T-helper 22 cell (primary cell): ENCODE measurements at regions not wholly inside any gene's neighbourhood (a gene's known extent, or its start where the extent isn't known, plus 50 kb on each side); places are given as distances from the start of the nearest gene placed in this dataset.
"Not testable (repeated sequence)": the region's sequence is repeated elsewhere in the genome, so short reads cannot be mapped to it uniquely, and the experiment has no call there.

Source experiments
- DNase-seq: peaks from one replicate; pipeline ENCODE4 v3.0.0-alpha.2; 2020; ENCODE audit warnings: low read depth

DNA sequence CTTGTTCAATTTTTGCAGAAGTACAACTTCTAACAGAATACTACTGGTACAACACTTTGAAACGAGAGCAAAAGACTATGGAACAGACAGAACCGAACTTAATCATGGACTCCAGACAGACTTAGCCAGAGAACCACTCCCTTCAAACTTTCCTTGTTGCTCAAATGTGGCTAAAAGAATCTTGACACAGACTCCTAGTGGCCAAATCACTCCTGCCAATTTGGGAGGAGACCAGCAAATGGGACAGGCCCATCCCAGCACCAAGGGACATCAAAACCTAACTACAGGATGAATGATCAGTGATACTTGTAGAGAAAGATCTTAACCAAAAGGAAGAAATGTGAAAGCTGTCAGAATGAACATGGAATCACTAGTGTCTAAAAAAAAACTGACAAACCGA lies 154.0 kb downstream of the MATN1 start:
- DNase-seq, result no peak

DNA sequence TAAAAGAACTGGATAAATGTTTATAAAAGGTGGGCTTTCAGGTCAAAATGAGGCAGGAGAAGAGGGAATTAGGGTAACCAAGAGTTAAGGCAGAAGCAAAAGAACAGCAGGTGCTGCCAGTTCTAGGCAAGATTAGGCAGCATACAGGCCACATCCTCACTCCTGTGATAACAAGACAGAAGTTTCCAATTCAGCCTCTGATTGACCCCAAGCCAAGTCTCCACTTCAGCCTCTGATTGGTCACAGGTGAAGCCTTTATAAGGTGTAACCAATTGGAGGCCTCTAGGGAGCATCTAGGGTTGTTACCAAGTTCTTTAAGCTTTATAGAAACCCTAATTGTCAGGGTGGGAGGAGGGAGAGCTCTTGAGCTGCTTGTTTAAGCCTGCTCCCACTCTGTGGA lies 160.8 kb downstream of the MATN1 start:
- DNase-seq, result no peak

DNA sequence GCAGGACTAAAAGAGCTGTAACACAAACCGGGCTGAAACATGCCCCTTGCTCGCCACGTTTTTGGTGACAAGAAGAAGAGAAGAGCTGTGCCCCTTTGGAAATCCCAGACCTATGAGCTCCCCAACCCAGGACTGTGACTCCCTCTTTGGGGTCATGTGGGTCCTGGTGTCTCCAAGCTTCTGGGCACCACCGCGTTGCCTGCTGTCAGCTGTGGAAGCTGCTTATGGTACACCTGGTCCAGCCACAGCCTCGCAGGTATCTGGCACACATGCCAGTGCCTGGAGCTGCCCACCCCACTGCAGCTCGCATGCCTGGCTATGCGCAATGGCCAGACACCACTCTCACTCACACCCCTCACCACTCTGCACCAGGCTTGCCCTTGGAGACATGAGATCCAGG lies 171.8 kb downstream of the MATN1 start:
- no peak for DNase-seq

DNA sequence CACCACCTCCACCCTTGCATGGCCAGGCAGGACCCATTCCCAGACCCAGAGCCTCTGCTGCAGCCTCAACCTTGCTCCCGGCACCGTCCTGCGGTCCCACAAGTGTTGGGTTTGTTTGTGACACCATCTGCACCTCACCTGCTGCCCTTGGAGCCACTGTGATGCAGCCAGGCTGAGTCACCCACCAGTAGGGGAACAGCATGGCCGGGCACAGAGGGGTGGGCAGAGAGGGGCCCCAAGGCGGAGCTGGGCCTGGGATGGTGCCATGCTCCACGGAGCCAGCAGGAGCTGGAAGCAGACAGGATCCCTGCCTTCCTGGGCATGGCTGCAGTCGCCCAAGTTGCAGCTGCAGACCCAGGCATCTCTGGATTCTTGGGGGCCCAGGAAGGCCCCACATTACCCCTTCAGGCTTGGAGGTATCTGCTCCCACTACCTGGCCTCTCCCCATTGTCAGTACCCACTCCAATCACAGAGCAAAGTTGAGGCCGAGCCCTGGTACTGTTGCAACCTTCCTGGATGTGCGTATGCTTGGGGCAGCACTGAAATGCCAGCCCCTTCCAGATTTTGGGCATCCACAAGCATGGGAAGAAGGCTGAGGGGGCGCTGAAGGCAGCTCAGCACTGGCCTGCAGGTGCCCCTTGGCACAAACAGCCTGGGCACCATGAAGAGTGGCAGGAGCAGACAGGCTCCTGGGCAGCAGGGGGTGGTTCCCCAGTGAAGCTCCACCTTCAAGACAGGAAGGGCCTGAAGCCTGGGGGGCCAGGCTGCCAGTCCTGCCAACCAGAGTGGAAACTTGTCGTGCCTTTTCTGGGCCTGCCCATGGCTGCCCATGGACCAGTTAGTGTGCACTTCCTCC lies 172.8 kb downstream of the MATN1 start:
- no peak for DNase-seq

DNA sequence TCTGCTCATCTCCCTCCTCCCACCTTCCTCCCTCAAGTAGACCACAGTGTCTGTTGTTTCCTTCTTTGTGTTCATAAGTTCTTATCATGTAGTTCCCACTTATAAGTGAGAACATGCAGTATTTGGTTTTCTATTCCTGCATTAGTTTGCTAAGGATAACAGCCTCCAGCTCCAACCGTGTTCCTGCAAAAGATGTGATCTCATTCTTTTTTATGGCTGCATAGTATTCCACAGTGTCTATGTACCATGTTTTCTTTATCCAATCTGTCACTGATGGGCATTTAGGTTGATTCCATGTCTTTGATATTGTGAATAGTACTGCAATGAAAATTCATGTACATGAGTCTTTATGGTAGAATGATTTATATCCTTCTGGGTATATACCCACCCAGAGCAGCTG lies 173.5 kb downstream of the MATN1 start:
- not testable (repeated sequence) for DNase-seq

DNA sequence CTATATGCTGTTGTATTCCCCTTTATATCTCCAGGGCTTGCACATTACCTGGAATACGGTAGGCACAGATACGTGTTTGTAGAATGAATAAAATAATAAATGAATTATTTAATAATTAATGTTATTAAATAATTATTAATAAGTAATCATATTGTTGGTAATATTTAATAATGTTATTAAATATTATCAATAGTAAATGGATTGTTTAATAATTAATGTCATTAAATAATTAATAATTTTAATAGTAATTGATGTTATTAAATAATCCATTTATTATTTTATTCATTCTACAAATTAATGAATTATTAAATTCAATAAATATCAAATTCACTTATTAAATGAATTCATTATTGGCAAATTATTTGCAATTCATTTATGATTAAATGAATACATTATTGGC lies 175.1 kb downstream of the MATN1 start:
- DNase-seq, result no peak

DNA sequence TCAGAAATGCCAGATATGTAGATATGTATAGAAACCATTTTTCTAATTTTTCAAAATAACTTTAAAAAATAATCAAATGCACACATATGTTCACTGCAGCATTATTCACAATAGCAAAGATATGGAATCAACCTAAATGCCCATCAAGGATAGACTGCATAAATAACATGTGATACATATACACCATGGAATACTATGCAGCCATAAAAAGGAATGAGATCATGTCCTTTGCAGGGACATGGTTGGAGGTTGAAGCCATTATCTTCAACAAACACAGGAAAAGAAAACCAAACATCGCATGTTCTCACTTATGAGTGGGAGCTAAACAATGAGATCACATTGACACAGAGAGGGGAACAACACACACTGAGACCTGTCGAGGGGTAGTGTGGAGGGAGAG lies 176.1 kb downstream of the MATN1 start:
- DNase-seq, result not testable (repeated sequence)

DNA sequence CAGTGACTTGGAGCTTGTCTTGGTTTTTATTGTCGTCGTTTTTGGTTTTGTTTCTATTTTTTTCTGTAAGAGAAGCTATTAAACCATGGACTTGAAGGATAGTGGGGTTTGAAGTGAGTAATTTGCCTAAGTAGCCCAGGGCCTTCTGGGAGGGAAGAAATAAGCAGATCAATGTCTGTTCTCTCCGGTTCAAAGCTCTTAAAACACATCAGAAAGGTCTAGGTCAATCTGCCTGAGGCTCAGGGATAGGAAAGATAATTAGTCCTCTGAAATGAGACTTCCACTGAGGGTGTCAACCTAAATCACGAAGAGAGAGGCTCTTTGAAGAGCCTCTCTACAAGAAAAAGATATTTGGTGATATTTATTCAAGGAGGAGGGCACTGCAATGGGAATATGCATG lies 178.0 kb downstream of the MATN1 start:
- DNase-seq, result no peak

DNA sequence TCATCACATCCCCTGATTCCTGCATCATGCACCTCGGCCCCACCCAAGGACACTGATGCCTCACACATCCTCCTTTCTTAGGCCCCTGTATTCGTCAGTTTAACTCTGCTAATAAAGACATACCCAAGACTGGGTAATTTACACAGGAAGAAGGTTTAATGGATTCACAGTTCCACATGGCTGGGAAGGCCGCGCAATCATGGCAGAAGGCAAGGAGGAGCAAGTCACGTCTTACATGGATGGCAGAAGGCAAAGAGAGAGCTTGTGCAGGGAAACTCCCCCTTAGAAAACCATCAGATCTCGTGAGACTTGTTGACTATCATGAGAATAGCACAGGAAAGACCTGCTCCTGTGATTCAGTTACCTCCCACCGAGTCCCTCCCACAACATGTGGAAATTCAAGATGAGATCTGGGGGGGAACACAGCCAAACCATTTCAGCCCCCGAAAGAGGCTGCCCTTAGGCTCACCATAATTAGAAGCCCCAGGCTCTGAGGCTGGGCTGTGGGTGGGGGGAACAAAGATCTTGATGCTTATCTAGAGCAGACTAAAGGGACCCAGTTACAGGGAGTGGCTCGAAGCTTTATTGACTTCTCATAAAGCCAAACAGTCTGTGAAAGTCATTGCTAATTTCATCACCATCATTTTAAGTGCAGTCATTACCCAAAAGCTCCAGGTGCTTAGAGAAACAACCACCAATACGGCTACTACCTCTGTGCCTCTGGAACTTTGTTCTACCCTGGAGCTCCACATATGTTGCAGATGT lies 181.5 kb downstream of the MATN1 start:
- DNase-seq, result no peak

DNA sequence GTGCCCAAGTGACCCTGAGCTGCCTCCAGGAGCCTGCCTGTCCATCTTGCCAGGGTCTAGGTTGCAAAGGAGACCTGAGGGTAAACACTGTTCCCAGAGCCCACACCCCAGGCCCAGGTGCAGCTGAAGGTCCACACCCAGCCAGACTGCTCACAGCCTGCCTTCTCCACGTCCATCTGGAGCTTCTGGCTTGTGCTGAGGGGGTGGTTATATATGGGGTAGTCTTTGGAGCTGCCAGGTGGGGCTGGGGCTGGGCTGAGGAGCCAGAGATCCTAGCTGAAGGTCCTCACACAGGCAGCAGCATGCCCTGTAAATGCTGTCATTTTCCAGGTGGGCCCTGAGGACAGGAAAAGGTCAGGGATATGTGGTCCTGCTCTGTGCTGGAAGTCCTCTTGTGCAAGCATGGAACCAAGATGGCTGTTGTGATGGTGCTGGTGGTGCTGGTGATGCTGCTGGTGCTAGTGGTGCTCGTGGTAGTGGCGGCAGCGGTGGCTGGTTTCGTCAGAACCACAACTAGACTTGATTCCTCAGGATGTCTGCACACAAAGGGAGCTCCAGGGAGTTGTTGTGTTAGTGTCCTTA lies 182.7 kb downstream of the MATN1 start:
- no peak for DNase-seq

DNA sequence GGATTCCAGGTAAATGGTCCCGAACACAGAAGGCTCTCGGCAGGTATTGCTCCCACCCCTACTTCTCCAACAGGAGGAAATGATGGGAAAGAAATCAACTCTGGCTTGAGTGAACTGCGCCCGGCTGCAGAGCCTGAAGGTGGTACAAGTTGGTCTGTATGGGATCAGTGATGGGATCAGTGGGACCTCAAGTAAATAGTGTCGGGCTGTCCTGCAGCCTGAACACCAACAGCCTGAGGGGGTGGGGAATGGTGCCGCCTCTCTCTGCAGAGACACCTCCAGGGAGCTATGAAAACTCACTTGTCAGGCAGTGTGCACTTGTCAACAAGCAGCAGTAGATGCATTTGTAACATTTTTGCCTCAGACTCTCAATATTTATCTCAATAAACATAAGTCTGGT lies 183.5 kb downstream of the MATN1 start:
- DNase-seq, result no peak

DNA sequence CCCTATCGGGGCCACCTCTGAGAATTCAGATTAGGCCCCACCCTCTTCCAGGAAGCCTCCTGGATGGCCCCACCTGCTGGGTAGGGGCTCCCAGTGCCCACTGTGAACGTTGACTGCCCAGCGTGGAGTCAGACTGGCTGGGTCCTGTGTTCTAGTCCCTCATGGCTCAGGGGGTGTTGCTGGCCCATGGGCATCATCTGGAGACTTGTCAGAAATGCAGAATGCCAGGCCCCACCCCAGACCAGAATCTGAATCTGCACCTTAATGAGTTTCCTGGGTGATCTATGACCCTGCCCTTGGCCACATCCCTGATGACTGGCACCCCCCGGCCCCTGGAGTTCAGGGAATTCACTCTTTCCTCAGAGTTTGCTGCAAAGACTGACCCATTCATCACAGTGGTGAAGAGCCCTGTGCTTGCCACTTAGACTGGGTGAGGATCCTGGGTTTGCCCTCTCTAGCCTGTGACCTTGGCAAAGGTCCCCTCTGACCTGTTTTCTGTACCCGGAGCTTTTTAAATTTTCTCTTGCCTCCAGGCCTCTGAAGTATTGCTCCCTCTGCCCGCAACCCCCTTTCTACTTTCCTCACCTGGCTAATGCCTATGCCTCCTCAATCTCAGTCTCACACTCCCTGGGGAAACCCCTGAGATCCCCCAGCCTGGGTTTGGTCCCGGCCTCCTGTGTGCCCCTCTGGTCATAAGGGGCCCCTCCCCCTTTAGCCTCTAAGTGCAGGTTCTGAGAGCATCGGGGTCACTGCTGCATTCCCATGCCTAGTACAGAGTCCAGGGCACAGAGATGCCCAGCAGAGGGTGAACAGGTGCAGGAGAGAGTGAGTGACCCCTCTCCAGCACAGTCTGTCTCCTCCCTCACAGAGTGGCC lies 184.2 kb downstream of the MATN1 start:
- no peak for DNase-seq

DNA sequence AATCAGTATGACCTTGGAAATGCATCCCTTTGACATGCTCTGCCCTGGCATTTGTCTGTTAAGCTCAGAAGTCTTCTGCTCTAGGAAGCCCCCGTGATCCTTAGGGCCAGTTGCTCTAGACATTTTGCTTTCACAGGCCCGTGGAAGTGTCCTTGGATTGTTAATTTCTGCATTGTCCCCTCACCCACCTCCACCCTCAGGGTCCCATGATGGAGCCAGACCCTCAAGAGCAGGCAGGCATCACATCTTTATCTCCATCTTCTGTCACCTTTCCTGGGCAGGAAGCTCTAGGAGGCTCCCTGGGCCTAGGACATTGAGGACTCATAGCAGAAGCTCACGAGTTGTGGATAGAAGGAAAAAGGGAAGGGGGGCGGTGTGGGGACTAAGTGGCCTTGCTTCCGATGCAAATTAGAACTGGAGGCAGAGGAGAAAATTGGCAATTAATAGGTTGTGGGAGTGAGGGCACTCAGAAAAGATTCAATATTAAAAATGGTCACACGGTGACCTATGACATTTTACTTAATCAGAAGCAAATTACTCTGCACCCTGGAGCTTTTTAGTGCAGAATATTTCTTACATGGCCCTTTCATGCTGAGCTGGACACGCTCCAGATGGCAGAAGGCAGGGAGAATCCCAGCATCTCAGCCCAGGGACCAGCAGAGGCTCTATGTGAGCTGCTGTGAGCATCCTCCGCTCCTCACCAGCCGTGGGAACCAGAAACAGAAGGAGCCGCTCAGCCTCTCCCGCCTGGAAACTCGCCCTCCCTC lies 185.0 kb downstream of the MATN1 start:
- DNase-seq, result no peak

DNA sequence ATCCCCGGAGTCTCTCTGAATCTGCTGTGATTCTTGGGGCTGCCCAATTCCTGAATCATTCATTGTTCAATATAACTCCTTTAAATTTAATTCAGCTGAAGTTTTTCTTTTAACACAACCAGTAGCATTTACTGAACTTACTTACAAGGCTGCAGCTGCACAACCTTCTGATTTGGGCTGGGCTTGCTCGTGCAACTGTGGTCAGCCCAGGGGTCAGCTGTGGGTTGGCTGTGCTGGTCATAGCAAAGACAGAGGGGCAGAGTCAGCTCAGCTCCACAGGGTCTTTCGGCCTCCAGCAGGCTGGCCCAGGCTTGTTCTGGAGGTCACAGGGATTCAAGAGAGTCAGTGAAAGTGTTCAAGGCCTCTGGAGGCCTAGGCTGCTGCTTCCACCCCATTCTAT lies 186.1 kb downstream of the MATN1 start:
- no peak for DNase-seq

DNA sequence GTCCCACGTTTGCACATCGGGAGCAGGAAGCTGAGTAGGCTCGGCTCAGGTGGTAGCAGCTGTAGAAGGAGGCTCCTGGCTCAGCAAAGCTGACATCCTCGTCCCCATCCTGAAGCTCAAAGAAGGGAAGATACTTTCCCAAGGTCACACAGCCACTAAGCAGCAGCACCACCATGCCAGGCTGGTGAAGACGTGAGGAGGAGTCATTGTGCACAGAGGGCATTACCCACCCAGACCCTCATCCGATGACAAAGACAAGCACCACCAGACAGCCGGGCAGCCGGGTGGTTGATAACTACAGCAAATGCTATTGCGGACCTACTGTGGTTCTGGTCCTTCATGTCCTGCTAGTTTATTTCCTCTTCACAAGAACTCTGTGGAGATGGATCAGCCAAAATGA lies 186.9 kb downstream of the MATN1 start:
- no peak for DNase-seq

DNA sequence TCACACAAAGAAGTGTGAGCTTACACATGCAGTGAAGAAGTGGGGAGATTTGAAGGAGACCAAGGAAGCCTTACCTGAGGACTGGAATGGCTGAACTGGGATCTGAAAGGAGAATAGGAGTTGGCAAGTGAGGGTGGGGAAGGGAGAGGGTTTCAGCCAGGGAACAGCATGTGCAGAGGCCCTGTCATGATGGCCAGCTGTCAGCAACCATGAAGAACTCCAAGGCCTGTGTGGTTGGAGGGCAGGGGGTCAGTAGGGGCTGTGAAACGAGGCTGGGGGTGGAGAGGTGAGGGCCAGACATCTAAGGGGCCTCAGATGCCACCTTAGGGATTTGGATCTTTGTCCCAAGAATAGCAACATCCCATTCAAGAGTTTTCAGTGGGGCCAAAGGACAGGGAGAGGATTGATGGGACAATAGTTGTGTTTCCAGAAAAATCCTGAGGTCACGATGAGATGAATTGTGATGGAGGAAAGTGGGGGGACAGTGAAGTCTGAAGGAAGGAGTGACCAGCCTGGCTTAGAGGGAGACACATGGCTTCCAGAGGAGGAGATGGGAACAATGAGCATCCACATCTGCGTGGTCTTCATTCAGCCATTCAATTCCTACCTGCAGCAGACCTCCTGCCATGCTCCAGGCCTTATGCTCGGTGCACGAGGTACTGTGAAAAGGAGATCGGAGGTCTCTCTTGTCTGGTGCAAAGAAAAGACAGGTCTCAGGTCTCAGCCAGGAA lies 187.6 kb downstream of the MATN1 start:
- no peak for DNase-seq

DNA sequence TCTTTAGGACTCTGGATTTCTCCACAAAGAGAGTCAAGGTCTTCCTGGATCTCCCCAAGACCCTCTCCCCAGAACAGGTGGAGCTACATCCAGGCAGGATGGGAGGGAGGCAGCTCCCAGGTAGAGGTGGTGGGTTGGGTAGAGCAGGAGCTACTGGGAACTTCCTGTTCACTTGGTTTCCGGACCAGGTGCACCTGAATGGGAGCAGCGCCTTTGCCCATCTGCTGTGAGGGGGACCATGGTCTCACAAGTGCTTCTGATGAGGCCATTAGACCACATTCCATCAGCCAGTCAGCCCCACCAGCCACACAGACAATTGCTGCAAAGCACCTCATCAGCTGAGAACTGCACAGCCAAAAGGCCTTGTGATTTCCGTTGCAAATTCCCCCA lies 188.8 kb downstream of the MATN1 start:
- no peak for DNase-seq

DNA sequence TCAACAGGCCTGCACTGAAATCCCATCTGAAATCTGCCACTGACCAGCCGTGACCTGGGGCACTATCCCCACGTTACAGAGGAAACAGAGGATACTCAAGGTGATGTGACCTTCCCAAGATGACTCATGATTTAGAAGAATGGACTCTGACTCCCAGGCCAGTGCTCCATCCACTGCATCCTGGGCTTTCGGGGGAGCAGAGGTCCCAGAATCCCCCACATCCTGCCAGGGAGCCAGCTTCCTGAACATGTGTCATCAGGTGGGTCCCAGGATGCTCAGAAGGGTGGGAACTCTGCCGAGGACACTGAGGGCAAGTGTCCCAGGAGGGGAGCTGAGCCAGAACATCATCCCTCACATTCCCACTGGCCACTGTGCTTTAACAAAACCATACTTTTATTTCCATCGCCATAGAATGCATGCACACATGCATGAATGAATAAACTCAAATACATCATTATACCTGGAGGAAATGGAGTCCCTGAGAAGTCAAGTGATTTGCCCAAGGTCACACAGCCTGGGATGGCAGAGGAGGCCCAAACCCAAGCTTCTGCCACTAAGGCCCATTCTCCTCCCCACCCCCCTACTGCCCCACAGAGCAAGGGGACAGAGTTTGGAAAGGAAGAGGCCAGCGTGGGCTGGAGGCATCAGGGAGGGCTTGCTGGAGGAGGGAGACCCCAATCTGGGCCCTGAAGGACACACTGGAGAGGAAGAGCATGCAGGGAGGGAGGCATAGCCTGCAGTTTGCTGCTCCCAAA lies 189.4 kb downstream of the MATN1 start:
- DNase-seq, result no peak

DNA sequence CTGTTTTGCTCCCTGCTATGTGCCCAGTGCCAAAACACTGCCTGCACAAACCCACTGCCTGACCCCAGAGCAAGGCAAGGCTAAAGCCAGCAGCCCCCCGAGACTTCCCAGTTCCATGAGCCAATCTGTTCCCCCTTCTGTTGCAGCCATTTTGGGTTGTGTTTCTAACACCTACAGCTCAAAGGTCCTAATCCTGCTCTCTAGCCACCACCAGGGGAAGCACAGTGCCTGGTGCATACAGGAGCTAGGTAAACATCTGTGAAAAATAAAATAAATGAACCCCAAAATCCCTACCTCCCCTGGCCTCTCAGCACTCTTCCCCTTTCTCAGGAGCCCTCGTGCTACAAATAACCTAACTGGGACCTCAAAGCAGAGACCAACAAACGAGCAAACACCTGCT lies 190.2 kb downstream of the MATN1 start:
- DNase-seq, result no peak

DNA sequence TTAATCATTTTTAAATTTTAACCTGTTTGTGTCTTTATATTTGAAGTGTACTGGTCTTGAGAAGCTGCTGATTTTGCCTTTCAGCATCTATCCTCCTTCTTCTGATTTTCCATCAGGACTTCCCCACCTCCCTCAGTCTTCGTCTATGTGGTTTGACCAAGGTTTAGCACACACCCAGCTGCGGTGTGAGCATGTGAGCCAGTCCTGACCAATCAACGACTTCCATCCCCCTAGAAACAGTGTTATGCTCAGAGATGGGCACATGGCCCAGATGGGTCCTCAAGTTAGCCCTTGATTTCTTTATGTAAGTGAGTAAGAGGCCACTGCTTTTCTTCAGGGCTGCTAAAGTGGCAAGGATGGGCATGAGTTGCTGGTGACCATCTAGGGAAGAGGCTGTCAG lies 190.8 kb downstream of the MATN1 start:
- DNase-seq, result no peak
